GM23338 (cell line): ENCODE measurements at regions not wholly inside any gene's neighbourhood (a gene's known extent, or its start where the extent isn't known, plus 50 kb on each side); places are given as distances from the start of the nearest gene placed in this dataset.

Experiments used
- ATAC-seq: fragments of 200-7000 bp; cut with Tn5 transposase; 3 replicates; pipeline ENCODE4 v1.9.1; 2020
- DNase-seq: peaks from one replicate; pipeline ENCODE4 v3.0.0-alpha.2; 2015; ENCODE audit warnings: low spot score
- H2AFZ ChIP-seq: fragments of 200-600 bp; sonication (generic); 2 replicates; pipeline ENCODE4 v1.8.0; 2016; ENCODE audit warnings: antibody characterized with exemption, mild to moderate bottlenecking, moderate library complexity
- H3F3A ChIP-seq: fragments of 200-600 bp; sonication (generic); replicated peaks from 2 replicates; pipeline ENCODE4 v1.8.0; 2017; ENCODE audit warnings: antibody characterized with exemption, mixed run types, low read depth
- H3K27ac ChIP-seq: fragments of 200-600 bp; sonication (generic); 2 replicates; pipeline ENCODE4 v1.6.1; 2016; ENCODE audit warnings: low read depth
- H3K27me3 ChIP-seq: fragments of 200-600 bp; sonication (generic); 2 replicates; pipeline ENCODE4 v1.8.0; 2016; ENCODE audit warnings: mild to moderate bottlenecking, mixed run types, moderate library complexity; ENCODE audit not compliant: insufficient read depth
- H3K36me3 ChIP-seq: fragments of 200-600 bp; sonication (generic); 2 replicates; pipeline ENCODE4 v1.8.0; 2016; ENCODE audit warnings: mild to moderate bottlenecking; ENCODE audit not compliant: insufficient read depth
- H3K4me1 ChIP-seq: fragments of 200-600 bp; sonication (generic); 2 replicates; pipeline ENCODE4 v1.8.0; 2016; ENCODE audit warnings: mild to moderate bottlenecking, moderate library complexity; ENCODE audit not compliant: insufficient read depth
- H3K4me2 ChIP-seq: fragments of 200-600 bp; sonication (generic); 2 replicates; pipeline ENCODE4 v1.7.1; 2017; ENCODE audit warnings: mixed run types
- H3K4me3 ChIP-seq: fragments of 200-600 bp; sonication (generic); 2 replicates; pipeline ENCODE4 v1.6.1; 2016; ENCODE audit warnings: mixed run types
- H3K79me2 ChIP-seq: fragments of 200-600 bp; sonication (generic); replicated peaks from 2 replicates; pipeline ENCODE4 v1.8.0; 2017; ENCODE audit warnings: mild to moderate bottlenecking; ENCODE audit not compliant: insufficient read depth
- H3K9me2 ChIP-seq: fragments of 200-600 bp; sonication (generic); 2 replicates; pipeline ENCODE4 v1.8.0; 2017; ENCODE audit not compliant: insufficient read depth
- H4K20me1 ChIP-seq: fragments of 200-600 bp; sonication (generic); replicated peaks from 2 replicates; pipeline ENCODE4 v1.8.0; 2017; ENCODE audit warnings: mild to moderate bottlenecking; ENCODE audit not compliant: insufficient read depth
- H3K27ac Mint-ChIP-seq: 2 replicates; pipeline ENCODE4 v1.8.0; 2020; ENCODE audit warnings: inconsistent platforms, mild to moderate bottlenecking, moderate library complexity, mixed read lengths
- H3K27me3 Mint-ChIP-seq: 3 replicates; pipeline ENCODE4 v1.8.0; 2022; ENCODE audit warnings: low read depth, mild to moderate bottlenecking, moderate library complexity, mixed read lengths, inconsistent platforms; ENCODE audit not compliant: insufficient read depth, poor library complexity
- H3K36me3 Mint-ChIP-seq: 3 replicates; pipeline ENCODE4 v1.8.0; 2021; ENCODE audit warnings: low read depth, mild to moderate bottlenecking, inconsistent platforms, moderate library complexity, mixed read lengths
- H3K4me1 Mint-ChIP-seq: 3 replicates; pipeline ENCODE4 v1.8.0; 2020; ENCODE audit warnings: mild to moderate bottlenecking, inconsistent platforms, mixed read lengths
- H3K4me3 Mint-ChIP-seq: 3 replicates; pipeline ENCODE4 v1.8.0; 2021; ENCODE audit warnings: moderate library complexity, mild to moderate bottlenecking, inconsistent platforms, mixed read lengths
- H3K9me3 Mint-ChIP-seq: 3 replicates; pipeline ENCODE4 v1.8.0; 2020; ENCODE audit warnings: moderate library complexity, mild to moderate bottlenecking, inconsistent platforms, mixed read lengths
- CREB1 ChIP-seq: fragments of 250-450 bp; sonication (Bioruptor Pico); IDR thresholded peaks from 2 replicates; pipeline ENCODE4 v1.5.0; 2020; ENCODE audit warnings: low read depth, mild to moderate bottlenecking, moderate library complexity
- EZH2phosphoT487 ChIP-seq: fragments of 200-600 bp; sonication (generic); IDR thresholded peaks from one replicate; pipeline ENCODE4 v1.8.1; 2018; ENCODE audit warnings: antibody characterized with exemption; ENCODE audit not compliant: unreplicated experiment
- REST ChIP-seq: IDR thresholded peaks from one replicate; pipeline ENCODE4 v1.6.1; 2018; ENCODE audit warnings: antibody characterized with exemption; ENCODE audit not compliant: unreplicated experiment
- ZNF114 ChIP-seq: fragments of 250-450 bp; sonication (Bioruptor Pico); IDR thresholded peaks from 2 replicates; pipeline ENCODE4 v1.5.0; 2020; ENCODE audit warnings: mild to moderate bottlenecking, moderate library complexity
- ZNF331 ChIP-seq: fragments of 250-450 bp; sonication (Bioruptor Pico); IDR thresholded peaks from 2 replicates; pipeline ENCODE4 v1.5.0; 2020; ENCODE audit warnings: low read depth, mild to moderate bottlenecking, moderate library complexity
- ZNF462 ChIP-seq: fragments of 250-450 bp; sonication (Bioruptor Pico); IDR thresholded peaks from 2 replicates; pipeline ENCODE4 v1.5.0; 2020; ENCODE audit warnings: mild to moderate bottlenecking, moderate library complexity
- TF ChIP-seq, protein P1 (sequence below): IDR thresholded peaks from 2 replicates; pipeline ENCODE4 v1.6.1; 2016; ENCODE audit warnings: antibody characterized with exemption

DNA sequence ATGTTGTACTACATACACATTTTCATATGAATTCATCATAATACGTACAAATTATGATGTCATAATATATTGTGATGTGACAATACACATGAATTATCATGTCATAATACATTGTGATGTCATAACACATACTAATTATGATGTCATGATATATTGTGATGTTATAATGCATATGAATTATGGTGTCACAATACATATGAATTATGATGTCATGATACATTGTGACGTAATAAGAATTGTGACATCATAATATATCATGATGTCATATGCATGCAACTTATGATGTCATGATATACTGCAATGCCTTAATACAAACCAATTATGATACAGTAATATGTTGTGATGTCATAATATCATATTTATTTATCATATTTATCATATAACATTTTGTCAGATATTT is 2074.3 kb downstream of the TP53TG3F start:
- no peaks in the 10 kb centered on the region for H3K4me1 ChIP-seq
- H3K27ac ChIP-seq, result no peak overlapping the region
- ATAC-seq (no peak), DNase-seq (no peak)
- H3K36me3 ChIP-seq, result 0 out of 2 replicates have a peak, but pooled peaks cover 4% of the 10 kb centered on the region
- H3F3A ChIP-seq, result no peaks in the 10 kb centered on the region
- no peak overlapping the region; the same call in 1 of the 2 replicates for H3K4me3 ChIP-seq
- no peak overlapping the region for H3K4me2 ChIP-seq
- Mint-ChIP-seq H3K27ac (no peak overlapping the region), H3K27me3 (peaks cover 5% of the 10 kb centered on the region), H3K4me1 (no peaks in the 10 kb centered on the region), H3K9me3 (peaks cover 76% of the 10 kb centered on the region), H3K4me3 (no peak overlapping the region), H3K36me3 (peaks cover 18% of the 10 kb centered on the region)
- H3K79me2 ChIP-seq, result no peaks in the 10 kb centered on the region
- TF ChIP-seq ZNF462 (CRISPR knock-in tag) (no peak), CREB1 (peak; percentile 65), ZNF331 (CRISPR knock-in tag) (no peak), EZH2phosphoT487 (no peak), REST (no peak), ZNF114 (CRISPR knock-in tag) (no peak)
- TF ChIP-seq, protein P1, sequence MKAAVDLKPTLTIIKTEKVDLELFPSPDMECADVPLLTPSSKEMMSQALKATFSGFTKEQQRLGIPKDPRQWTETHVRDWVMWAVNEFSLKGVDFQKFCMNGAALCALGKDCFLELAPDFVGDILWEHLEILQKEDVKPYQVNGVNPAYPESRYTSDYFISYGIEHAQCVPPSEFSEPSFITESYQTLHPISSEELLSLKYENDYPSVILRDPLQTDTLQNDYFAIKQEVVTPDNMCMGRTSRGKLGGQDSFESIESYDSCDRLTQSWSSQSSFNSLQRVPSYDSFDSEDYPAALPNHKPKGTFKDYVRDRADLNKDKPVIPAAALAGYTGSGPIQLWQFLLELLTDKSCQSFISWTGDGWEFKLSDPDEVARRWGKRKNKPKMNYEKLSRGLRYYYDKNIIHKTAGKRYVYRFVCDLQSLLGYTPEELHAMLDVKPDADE, result no peak
- H3K9me2 ChIP-seq, result no peaks in the 10 kb centered on the region
- no peaks in the 10 kb centered on the region for H4K20me1 ChIP-seq
- H3K27me3 ChIP-seq, result no peaks in the 10 kb centered on the region
- H2AFZ ChIP-seq, result no peak overlapping the region
